HepG2 (cell line): ENCODE measurements at regions not wholly inside any gene's neighbourhood (a gene's known extent, or its start where the extent isn't known, plus 50 kb on each side); places are given as distances from the start of the nearest gene placed in this dataset.

Experiments
- AGO1 ChIP-seq: fragments of 200-400 bp; formaldehyde crosslinking; IDR thresholded peaks from 2 replicates; pipeline ENCODE4 v1.6.1; 2017; ENCODE audit warnings: mild to moderate bottlenecking, low read depth, low read length, moderate library complexity; ENCODE audit not compliant: poor library complexity, severe bottlenecking
- ELF4 ChIP-seq: sonication (generic); formaldehyde crosslinking; IDR thresholded peaks from 2 replicates; pipeline ENCODE4 v1.5.0; 2020; ENCODE audit warnings: missing genetic modification reagents, mild to moderate bottlenecking, moderate library complexity, borderline replicate concordance
- EZH2 ChIP-seq: conservative IDR thresholded peaks from 2 replicates; pipeline ENCODE4 v1.6.1; 2012; ENCODE audit warnings: mild to moderate bottlenecking, low read depth, low read length, moderate library complexity
- FOXP1 ChIP-seq, 2 experiments: fragments of 450-650 bp in 1 of 2; IDR thresholded peaks; 2 replicates each; pipeline ENCODE4 v1.6.1; 2017 to 2018; ENCODE audit warnings: antibody characterized with exemption in 1 of 2
- GRHL1 ChIP-seq: sonication (generic); formaldehyde crosslinking; conservative IDR thresholded peaks from 2 replicates; pipeline ENCODE4 v1.8.0; 2022; ENCODE audit warnings: missing genetic modification reagents
- MTA1 ChIP-seq: sonication (generic); formaldehyde crosslinking; IDR thresholded peaks from 2 replicates; pipeline ENCODE4 v1.4.0; 2020; ENCODE audit warnings: missing genetic modification reagents, mild to moderate bottlenecking, borderline replicate concordance
- SOX13 ChIP-seq, 3 experiments: fragments of 450-650 bp in 1 of 3; sonication (generic) in 1 of 3; formaldehyde crosslinking in 1 of 3; IDR thresholded peaks in 2 of 3; conservative IDR thresholded peaks in 1 of 3; 2 replicates each; pipeline versions ENCODE4 v1.5.0 to v1.6.1; 2016 to 2020; ENCODE audit warnings: antibody characterized with exemption in 1 of 3, mild to moderate bottlenecking in 1 of 3, missing compliant biosample characterization in 1 of 3, missing genetic modification reagents in 1 of 3, moderate library complexity in 1 of 3
- ZNF205 ChIP-seq: IDR thresholded peaks from 2 replicates; pipeline ENCODE4 v1.6.1; 2018; ENCODE audit warnings: missing biosample characterization, missing genetic modification reagents
- TF ChIP-seq, protein P1 (sequence below), 2 experiments: fragments of 450-650 bp in 1 of 2; sonication (generic) in 1 of 2; formaldehyde crosslinking in 1 of 2; IDR thresholded peaks; 2 replicates each; pipeline versions ENCODE4 v1.6.1 to v1.8.0; 2016 to 2022; ENCODE audit warnings: antibody characterized with exemption in 1 of 2, mild to moderate bottlenecking in 1 of 2, missing genetic modification reagents in 1 of 2
- TF ChIP-seq, protein P2 (sequence below): sonication (generic); formaldehyde crosslinking; IDR thresholded peaks from 2 replicates; pipeline ENCODE4 v1.4.0; 2020; ENCODE audit warnings: missing genetic modification reagents, mild to moderate bottlenecking, borderline replicate concordance
- TF ChIP-seq, protein P3 (sequence below): IDR thresholded peaks from 2 replicates; pipeline ENCODE4 v1.6.1; 2018; ENCODE audit warnings: missing genetic modification reagents

DNA sequence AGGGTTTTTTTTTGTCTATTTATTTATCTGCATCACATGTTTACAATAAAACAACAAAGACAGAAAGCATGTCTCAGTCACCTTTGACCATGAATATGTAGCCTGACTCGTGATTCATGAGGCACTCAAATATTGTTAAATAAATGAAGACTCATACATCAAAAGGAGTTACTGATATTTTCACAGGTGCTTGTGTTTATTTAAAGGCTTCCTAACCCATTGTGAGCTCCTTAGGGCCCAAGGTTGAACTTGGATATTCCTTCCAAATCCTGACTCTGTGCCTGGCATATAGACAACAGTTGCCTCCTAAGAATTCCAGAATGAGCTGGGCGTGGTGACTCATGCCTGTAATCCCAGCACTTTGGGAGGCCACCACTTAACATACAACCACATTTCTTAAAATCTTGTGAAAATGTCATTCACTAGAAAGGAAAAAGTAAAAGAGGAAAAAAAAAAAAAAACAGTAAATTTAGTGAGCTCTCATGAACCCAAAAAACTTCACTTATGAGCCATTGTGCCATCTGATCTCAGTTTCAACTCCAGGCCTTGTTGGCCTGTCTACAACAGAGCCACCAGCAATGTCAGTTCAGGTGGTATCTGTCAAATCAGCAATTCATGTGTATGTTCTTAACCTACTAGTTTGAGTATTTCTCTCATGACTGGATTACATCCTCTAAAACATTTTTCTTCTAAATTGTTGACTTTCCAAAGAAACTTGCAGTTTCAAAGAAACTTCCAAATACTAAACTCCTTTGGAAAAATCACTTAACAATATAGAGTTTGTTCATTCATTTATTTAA is 162.7 kb upstream of the MARCKS start (continued):
- TF ChIP-seq, protein P1, sequence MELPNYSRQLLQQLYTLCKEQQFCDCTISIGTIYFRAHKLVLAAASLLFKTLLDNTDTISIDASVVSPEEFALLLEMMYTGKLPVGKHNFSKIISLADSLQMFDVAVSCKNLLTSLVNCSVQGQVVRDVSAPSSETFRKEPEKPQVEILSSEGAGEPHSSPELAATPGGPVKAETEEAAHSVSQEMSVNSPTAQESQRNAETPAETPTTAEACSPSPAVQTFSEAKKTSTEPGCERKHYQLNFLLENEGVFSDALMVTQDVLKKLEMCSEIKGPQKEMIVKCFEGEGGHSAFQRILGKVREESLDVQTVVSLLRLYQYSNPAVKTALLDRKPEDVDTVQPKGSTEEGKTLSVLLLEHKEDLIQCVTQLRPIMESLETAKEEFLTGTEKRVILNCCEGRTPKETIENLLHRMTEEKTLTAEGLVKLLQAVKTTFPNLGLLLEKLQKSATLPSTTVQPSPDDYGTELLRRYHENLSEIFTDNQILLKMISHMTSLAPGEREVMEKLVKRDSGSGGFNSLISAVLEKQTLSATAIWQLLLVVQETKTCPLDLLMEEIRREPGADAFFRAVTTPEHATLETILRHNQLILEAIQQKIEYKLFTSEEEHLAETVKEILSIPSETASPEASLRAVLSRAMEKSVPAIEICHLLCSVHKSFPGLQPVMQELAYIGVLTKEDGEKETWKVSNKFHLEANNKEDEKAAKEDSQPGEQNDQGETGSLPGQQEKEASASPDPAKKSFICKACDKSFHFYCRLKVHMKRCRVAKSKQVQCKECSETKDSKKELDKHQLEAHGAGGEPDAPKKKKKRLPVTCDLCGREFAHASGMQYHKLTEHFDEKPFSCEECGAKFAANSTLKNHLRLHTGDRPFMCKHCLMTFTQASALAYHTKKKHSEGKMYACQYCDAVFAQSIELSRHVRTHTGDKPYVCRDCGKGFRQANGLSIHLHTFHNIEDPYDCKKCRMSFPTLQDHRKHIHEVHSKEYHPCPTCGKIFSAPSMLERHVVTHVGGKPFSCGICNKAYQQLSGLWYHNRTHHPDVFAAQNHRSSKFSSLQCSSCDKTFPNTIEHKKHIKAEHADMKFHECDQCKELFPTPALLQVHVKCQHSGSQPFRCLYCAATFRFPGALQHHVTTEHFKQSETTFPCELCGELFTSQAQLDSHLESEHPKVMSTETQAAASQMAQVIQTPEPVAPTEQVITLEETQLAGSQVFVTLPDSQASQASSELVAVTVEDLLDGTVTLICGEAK (IDR thresholded peaks at IDR 0.05): no peak
- TF ChIP-seq, protein P1 (CRISPR knock-in tag; IDR thresholded peaks at IDR 0.05): no peak
- TF ChIP-seq ZNF205 (CRISPR knock-in tag) (no peak), FOXP1 (IDR thresholded peaks at IDR 0.05) (no peak), FOXP1 (CRISPR knock-in tag; IDR thresholded peaks at IDR 0.05) (0 out of 2 replicates have a peak, but pooled peaks have one; percentile 44), AGO1 (no peak), SOX13 (IDR thresholded peaks at IDR 0.05) (no peak), SOX13 (CRISPR knock-in tag; conservative IDR thresholded peaks at IDR 0.05 in 1 of 2, IDR thresholded peaks at IDR 0.05 in 1 of 2) (peak in 1 of 2 experiments; percentile 54; a peak in 1 of 4 replicates), EZH2 (no peak), ELF4 (CRISPR knock-in tag) (no peak), MTA1 (CRISPR knock-in tag) (no peak), GRHL1 (no peak)
- TF ChIP-seq, protein P2, sequence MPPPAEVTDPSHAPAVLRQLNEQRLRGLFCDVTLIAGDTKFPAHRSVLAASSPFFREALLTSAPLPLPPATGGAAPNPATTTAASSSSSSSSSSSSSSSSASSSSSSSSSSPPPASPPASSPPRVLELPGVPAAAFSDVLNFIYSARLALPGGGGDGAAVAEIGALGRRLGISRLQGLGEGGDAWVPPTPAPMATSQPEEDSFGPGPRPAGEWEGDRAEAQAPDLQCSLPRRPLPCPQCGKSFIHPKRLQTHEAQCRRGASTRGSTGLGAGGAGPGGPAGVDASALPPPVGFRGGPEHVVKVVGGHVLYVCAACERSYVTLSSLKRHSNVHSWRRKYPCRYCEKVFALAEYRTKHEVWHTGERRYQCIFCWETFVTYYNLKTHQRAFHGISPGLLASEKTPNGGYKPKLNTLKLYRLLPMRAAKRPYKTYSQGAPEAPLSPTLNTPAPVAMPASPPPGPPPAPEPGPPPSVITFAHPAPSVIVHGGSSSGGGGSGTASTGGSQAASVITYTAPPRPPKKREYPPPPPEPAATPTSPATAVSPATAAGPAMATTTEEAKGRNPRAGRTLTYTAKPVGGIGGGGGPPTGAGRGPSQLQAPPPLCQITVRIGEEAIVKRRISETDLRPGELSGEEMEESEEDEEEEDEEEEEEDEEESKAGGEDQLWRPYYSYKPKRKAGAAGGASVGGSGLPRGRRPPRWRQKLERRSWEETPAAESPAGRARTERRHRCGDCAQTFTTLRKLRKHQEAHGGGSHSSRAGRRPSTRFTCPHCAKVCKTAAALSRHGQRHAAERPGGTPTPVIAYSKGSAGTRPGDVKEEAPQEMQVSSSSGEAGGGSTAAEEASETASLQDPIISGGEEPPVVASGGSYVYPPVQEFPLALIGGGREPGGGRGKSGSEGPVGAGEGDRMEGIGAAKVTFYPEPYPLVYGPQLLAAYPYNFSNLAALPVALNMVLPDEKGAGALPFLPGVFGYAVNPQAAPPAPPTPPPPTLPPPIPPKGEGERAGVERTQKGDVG (CRISPR knock-in tag): no peak
- TF ChIP-seq, protein P3, sequence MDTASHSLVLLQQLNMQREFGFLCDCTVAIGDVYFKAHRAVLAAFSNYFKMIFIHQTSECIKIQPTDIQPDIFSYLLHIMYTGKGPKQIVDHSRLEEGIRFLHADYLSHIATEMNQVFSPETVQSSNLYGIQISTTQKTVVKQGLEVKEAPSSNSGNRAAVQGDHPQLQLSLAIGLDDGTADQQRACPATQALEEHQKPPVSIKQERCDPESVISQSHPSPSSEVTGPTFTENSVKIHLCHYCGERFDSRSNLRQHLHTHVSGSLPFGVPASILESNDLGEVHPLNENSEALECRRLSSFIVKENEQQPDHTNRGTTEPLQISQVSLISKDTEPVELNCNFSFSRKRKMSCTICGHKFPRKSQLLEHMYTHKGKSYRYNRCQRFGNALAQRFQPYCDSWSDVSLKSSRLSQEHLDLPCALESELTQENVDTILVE (CRISPR knock-in tag): no peak
